Cerebellar cortex (tissue), 1 donor: ENCODE measurements at regions not wholly inside any gene's neighbourhood (a gene's known extent, or its start where the extent isn't known, plus 50 kb on each side); places are given as distances from the start of the nearest gene placed in this dataset.
"Not testable (repeated sequence)": the region's sequence is repeated elsewhere in the genome, so short reads cannot be mapped to it uniquely, and the experiment has no call there.

ENCODE experiments used
- DNase-seq: peaks from one replicate; pipeline ENCODE4 v3.0.0-alpha.2; 2015; ENCODE audit warnings: low spot score

DNA sequence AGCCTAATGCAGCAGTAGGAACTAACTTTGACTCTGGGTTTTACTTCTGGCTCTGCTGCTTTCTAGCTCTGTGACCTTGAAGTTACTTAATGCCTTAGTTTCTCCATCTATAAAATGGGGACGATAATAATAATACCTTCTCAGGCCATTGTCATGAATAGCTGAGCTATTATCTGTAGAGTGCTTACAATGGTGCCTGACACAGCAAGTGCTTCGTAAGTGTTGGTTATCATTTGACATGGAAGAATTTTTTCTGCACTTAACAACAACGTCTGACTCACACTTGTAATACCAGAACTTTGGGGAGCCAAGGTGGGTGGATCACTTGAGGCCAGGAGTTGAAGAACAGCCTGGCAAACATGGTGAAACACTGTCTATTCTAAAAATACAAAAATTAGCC is 140.5 kb downstream of the ARL4A start:
- no peak for DNase-seq

DNA sequence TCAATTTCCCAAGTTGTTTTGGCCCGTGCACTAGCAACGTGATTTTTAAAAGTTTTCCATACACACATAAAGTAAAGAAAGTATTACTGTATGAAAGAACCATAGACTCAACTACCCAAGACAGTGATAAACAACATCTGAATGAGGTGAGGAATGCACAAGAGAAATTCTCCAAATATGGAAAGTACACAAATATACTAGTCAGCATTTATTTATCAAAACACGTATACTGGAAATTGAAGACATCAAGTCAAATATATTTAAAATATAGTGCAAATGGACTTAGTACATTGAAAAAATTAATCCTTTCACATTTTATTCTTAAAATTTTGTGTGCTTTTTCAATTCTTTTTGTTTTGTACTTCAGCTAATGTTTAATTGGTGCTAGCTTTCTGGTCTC is 143.6 kb downstream of the ARL4A start:
- DNase-seq, result no peak

DNA sequence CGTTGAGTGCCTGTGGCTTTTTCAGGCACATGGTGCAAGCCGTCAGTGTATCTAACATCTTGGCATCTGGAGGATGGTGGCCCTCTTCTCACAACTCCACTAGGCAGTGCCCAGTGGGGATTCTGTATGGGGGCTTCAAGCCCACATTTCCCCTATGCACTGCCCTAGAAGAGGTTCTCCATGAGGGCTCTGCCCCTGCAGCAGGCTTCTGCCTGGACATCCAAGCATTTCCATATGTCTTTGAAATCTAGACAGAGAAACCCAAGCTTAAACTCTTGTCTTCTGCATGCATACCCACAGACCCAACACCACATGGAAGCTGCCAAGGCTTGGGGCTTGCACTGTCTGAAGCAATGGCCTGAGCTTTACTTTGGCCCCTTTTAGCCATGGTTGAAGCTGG is 146.4 kb downstream of the ARL4A start:
- no peak for DNase-seq

DNA sequence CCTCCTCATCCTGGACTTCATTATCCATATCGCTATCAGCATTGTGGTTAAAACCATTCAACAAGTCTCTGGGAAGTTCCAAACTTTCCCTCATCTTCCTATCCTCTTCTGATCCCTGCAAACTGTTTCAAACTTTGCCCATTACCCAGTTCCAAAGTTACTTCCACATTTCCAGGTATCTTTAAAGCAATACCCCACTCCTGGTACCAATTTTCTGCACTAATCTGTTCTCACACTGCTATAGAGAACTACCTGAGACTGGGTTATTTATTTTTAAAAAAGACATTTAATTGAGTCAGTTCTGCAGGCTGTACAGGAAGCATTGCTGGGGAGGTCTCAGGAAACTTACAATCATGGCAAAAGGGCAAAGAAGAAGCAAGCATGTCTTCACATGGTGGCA is 147.3 kb downstream of the ARL4A start:
- no peak for DNase-seq

DNA sequence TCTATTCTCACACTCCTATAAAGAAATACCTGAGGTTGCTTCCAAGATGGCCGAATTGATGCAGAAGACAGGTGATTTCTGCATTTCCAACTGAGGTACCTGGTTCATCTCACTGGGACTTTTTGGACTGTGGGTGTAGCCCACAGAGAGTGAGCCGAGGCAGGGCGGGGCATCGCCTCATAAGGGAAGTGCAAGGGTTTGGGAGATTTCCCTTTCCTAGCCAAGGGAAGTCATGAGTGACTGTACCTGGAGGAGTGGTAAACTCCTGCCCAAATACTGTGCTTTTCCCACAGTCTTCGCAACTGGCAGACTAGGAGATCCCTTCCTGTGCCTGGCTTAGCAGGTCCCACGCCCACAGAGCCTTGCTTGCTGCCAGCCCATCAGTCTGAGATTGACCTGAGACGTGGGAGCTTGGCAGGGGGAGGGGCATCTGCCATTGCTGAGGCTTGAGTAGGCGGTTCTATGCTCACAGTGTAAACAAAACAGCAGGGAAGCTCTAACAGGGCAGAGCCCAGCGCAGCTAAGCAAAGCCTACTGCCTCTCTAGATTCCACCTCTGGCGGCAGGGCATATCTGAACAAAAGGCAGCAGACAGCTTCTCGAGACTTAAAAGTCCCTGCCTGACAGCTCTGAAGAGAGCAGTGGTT is 152.2 kb downstream of the ARL4A start:
- no peak for DNase-seq

DNA sequence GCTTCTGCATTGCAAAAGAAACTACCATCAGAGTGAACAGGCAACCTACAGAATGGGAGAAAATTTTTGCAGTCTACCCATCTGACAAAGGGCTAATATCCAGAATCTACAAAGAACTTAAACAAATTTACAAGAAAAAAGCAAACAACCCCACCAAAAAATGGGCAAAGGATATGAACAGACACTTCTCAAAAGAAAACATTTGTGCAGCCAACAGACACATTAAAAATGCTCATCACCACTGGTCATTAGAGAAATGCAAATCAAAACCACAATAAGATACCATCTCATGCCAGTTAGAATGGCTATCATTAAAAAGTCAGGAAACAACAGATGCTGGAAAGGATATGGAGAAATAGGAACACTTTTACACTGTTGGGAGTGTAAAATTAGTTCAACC is 157.3 kb downstream of the ARL4A start:
- not testable (repeated sequence) for DNase-seq

DNA sequence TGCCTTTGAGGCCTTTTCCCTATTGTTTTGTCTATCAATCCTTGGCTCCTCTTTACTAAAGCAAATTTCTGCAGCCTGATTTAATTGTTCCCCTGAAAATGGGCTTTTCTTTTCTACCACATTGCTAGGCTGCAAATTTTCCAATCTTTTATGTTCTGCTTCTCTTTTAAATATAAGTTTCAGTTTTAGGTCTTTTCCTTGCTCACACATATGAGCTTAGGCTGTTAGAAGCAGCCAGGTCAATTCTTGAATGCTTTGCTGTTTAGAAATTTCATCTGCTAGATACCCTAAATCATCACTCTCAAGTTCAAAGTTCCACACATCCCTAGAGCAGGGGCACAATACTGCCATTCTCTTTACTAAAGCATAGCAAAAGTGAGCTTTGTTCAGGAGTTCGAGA is 159.6 kb downstream of the ARL4A start:
- DNase-seq, result no peak

DNA sequence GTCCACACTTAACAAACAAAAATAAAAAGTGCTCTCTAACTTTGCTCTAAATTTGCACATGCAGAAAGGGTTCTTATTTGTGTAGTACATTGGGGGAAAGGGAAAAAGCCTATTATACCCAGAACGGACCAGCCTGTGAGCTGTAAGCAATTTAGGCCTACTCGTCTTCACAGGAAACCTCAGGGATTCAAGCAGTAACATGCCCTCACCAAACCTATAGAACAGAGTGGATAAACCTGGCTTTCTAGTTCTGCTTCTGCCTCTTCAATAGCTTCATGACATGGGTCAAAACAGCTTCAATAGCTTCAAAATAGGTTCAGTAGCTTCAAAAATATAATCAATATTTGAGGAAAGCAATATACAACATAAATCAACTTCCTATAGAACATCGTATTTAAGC is 163.7 kb downstream of the ARL4A start:
- no peak for DNase-seq

DNA sequence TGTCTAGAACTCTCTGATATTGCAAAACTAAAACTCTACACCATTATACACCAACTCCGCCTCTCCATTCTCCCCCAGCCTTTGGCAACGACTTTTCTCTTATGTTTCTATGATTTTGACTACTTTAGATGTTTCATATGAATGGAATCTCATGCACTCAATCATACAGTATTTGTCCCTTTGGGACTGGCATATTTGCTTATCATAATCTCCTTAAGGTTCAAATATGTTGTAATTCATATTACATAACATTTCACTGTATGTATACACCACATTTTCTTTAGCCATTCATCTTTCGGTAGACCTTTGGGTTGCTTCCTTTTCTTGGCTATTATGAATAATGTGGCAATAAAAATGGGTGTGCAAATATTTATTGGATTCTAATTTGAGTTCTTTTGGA is 164.4 kb downstream of the ARL4A start:
- DNase-seq, result no peak

DNA sequence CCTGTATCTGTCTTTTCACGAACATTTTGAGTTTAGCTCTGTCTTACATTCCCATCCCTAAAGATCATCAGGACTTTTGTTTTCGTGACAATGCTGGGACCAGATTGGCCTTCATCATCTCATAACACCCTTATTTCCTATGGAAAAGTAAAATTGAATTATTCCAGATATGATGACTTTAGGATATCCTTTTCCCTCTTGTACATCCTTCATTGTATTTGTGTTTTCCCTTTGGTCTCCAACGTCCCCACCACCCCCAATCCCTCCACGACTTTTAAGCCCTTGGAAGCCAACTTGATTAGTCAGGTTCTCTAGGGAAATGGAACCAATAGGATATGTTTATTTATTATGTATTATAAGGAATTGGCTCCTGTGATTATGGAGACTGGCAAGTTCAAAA is 167.6 kb downstream of the ARL4A start:
- no peak for DNase-seq

DNA sequence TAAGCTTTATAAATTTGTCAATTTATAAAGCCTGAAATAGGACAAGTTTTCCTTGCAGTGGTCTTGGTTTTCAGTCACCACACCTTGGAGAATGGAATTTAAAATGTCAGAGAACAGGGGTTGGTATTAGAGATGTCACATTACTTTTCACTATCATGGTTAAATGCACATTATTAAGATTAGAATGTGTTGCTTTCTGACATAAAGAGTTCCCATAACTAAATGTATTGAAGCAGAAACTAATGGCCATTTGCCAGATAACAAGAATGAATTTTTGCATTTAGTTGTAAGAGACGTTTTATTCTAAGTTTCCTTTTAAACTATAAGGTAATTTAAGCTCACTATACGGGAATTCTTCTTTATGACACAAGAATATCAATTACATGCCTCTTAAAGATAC is 172.3 kb downstream of the ARL4A start:
- DNase-seq, result no peak

DNA sequence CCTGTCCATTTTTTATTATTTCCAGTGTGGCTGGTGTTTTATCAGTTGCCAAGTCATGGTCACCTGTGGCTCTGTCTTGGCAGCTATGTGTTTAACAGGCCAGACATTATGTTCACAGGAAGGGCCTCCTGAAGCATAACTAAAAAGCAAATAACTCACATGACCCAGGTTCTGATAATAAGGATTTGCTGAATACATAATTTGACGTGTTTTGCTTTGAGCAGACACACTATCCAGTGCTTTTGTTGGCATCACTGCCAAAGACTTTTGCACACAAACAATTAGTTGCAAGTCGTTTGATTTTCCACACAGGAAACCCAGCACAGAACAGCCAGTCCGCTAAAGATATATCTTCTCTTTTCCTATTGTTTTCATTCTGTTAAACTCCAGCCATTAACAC is 173.6 kb downstream of the ARL4A start:
- DNase-seq, result no peak

DNA sequence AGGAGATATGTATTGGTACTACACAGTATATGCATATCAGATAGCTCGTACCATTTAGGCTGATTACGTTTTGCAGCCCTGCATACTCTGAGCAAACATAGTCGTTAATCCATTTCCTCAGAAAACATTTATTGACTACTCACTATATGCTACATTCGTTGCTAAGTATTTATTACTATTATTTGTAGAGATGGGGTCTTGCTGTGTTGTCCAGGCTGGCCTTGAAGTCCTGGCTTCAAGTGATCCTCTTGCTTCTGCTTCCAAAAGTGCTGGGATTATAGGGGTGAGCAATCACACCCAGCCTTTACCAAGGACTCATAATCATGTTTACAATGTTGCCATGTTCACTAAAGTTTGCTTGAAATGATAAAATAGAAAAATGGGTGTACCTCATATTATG is 174.7 kb downstream of the ARL4A start:
- no peak for DNase-seq

DNA sequence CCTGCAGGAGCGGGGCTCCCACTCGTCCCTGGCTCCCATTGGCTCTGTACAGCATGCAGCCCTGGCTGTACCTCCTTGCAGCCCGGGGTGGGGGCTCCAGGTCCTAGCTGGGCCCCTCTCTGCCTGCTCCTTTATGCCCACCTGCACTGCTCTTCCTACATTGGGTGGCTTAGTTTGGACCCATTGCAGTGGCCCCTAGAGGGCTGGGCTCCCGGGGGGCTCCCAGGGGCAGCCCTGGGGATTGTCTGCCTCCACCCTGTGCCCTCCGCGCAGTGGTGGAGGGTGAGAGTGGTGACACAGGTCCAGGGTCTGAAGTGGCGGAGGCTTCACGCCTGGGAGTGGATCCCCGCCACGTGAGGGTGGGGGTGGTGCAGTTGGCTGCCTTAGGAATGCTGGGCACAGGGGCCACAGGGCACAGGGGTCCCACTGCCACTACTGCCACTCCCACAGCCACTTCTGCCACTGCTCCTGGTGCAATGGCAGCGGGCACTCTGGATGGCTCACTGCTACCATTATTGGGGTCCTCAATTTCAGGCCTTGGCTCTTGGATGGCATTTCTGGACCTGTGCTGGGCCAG is 177.1 kb downstream of the ARL4A start:
- no peak for DNase-seq

DNA sequence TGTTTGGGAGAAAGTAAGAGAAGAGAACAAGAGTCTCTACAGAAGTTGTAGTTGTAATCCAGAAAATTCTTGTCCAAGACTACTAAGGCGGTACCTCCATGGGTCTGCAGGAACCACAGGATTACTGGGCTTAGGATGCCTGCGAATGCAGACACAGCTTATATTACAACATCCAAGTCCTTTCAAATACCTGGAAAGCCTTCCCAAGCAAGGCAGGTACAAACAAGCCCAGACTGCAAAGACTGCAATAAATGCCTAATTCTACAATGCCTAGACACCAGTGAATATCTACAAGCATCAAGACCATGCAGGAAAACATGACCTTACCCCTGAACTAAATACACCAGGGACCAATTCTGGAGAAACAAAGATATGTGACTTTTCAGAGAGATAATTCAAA is 178.2 kb downstream of the ARL4A start:
- no peak for DNase-seq

DNA sequence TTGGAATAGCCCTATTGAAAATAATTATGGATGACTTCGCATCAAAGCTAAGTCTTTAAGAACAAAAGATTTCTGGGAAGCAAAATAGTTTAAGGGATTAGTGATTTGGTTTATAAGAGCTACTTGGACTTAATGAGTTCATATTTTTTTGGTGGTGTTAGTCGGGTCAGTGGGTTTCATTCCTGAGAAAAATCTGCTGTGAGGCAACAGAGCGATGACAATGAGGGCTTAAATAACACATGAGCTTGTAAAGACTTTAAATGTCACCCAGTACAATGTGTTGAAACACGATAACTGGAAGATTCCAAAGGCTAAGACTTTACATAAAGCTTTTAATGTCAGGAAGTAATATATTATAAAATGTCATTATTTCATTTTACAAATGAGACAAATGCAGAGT is 178.8 kb downstream of the ARL4A start:
- DNase-seq, result no peak

DNA sequence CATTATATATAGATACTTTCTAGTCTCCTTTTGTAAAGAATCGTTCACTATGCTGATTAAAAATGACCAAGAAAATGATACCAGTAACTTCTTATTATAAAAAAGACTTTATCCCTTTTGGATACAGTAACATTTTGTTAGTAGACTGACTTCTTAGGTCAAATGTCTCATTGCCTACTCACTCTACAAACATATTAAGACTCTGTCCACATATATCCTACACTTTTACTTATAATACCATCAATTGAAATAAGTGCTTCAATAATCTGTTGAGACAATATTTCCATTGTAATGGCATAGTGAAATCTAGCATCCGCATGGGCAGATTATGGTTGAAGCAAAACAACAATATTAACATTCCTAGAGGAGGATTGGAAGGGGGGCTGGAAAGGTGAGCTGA is 180.6 kb downstream of the ARL4A start:
- DNase-seq, result no peak

DNA sequence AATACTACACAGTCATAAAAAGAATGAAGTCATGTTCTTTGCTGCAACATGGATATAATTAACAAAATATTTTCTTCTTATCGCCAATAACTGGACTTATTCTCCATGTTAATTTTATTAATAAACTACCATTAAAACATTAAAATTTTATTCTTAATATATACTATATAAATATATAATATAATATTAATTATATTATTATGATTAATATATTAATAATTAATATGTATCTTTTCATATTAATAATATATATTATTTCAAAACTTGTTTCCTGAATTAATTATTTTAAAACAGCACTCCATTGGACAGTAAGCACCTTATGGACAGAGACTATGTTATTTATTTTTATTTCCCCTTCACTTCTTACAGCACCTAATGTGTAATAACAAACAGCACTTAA is 182.8 kb downstream of the ARL4A start:
- DNase-seq, result no peak

DNA sequence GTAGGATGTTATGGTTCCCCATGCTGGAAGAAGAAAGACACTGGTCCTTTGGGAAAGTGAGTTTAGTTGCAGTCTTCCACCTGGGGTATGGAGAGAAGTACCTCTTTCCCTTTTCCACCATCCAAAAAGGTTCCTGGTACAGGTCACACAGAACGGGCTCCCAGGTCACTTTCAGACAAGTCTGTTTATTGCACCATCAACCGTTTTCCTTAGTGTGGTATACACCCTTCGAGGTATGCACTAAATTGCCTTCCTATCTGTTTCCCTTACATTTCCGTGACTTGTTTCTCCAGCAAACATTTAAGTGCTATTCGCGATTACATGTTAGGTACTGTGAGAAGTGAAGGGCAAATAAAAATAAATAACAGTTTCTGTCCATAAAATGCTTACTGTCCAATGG is 185.1 kb downstream of the ARL4A start:
- DNase-seq, result no peak

DNA sequence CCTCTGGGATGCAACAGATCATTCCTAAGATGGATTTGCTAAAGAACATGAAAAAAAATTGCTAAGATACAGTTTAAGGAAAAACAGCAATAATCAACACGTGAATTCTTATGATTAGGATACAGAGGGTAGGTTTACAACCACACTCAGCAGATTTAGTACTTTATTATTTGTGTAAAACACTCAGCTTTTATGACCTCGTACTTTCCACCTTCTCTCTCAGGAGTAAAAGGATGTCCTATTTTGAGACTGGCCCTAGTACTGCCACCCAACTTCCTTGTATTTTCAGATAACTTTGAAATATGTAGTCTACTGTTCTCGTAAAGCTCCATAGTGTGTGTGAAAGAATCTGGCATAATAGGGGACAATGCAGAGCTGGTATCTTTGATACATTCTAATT is 186.1 kb downstream of the ARL4A start:
- DNase-seq, result no peak

DNA sequence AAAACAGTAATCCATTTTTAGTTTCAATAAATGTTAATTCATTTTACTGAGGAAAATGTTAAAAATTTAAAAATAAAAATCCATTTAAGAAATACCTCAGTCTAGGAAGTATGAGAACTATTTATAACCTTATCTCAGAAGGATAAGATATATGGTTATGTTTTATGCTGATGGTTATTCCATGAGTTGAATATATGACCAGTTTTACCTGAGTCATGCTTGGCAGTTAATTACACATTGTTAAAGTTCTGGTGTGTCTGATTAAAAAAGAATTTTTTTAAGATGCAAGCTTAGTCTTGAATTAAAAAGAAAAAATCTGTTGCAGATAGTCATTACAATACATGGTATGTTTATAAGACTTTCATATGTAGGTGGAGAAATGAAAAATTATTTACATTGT is 191.7 kb downstream of the ARL4A start:
- no peak for DNase-seq

DNA sequence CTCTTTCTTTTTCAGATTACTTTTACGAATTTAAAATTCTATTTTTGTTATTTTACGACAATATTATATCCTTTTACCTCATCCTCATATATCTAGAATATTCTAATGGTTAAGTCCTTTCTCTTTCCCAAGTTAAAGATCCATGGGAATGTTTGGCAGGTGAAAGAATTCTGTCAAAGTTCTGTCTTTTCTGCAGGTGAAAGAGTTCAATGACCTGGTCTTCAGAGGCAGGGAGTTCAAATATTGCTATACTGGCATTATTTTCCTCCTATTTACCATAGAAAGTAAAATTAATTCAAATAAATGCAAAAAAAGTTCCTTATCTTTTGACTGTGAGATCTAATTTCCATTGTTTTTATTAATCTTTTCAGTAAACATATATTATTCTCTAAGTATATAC is 194.3 kb downstream of the ARL4A start:
- no peak for DNase-seq

DNA sequence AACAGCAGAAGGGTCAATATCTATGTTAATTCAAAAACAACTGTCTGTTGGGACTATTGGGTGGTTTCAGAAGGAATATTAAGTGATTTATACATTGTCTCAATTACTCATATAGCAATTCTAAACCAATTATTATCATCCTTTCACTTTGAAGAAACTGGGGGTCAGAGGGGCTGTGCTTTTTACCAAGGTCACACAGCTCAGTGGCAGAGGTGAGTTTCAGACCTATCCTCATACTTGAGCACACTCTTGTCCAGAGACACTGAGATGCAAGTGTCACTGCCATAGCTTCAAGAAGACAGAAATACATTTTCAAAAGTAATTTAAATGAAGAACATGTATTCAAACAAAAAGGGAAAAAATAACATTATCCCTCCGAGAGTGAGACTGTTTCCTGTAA is 195.3 kb downstream of the ARL4A start:
- no peak for DNase-seq

DNA sequence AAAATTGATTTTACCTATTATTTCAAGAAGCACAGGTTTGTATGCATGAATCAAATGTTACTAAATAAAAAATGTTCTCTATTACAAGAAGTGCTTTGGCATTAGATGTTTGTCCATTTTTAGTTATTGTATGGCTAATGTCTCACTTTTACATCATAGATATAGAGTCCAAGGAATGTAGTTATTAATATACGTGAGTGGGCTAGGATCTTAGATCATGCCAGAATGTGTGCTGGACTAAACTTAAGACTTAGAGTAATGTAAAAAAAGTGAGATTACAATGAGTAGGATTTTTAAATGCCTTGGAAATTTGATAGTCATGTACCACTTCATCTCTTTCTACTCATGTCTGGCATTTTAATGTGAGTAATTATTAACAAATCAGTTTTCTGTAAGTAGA is 196.6 kb downstream of the ARL4A start:
- no peak for DNase-seq
